ENCODE measurements at regions not wholly inside any gene's neighbourhood (a gene's known extent, or its start where the extent isn't known, plus 50 kb on each side); places are given as distances from the start of the nearest gene placed in this dataset.

GRCh38 chr12:105822131-105823105 lies 316.3 kb downstream of the NUAK1 start:
- no peak for DNase-seq

GRCh38 chr12:105823810-105824209 lies 314.9 kb downstream of the NUAK1 start:
- DNase-seq: no peak

- no peak for DNase-seq
Measured at GRCh38 chr12:105825141-105825540, 313.6 kb downstream of the NUAK1 start.

GRCh38 chr12:105831372-105831771 lies 307.4 kb downstream of the NUAK1 start:
- peak; percentile 15 for DNase-seq

GRCh38 chr12:105832021-105832420 lies 306.7 kb downstream of the NUAK1 start:
- no peak for DNase-seq

- DNase-seq: no peak
Measured at GRCh38 chr12:105832806-105833205, 305.9 kb downstream of the NUAK1 start.

GRCh38 chr12:105834496-105834895 lies 304.3 kb downstream of the NUAK1 start:
- DNase-seq: no peak

- DNase-seq: no peak
Measured at GRCh38 chr12:105835580-105836241, 303.0 kb downstream of the NUAK1 start.

GRCh38 chr12:105836242-105836622 lies 302.5 kb downstream of the NUAK1 start:
- DNase-seq: no peak

GRCh38 chr12:105839629-105840127 lies 299.1 kb downstream of the NUAK1 start:
- no peak for DNase-seq

- no peak for DNase-seq
Measured at GRCh38 chr12:105840384-105840783, 298.4 kb downstream of the NUAK1 start.

GRCh38 chr12:105841840-105842239 lies 296.9 kb downstream of the NUAK1 start:
- DNase-seq: no peak

GRCh38 chr12:105843561-105843960 lies 295.2 kb downstream of the NUAK1 start:
- DNase-seq: no peak

- no peak for DNase-seq
Measured at GRCh38 chr12:105843986-105844760, 294.6 kb downstream of the NUAK1 start.

- no peak for DNase-seq
Measured at GRCh38 chr12:105846331-105846730, 292.4 kb downstream of the NUAK1 start.

GRCh38 chr12:105847068-105847467 lies 291.7 kb downstream of the NUAK1 start:
- no peak for DNase-seq

- DNase-seq: no peak
Measured at GRCh38 chr12:105848286-105848685, 290.5 kb downstream of the NUAK1 start.

- DNase-seq: no peak
Measured at GRCh38 chr12:105850103-105850968, 288.4 kb downstream of the NUAK1 start.

GRCh38 chr12:105852496-105852895 lies 286.3 kb downstream of the NUAK1 start:
- DNase-seq: no peak

- no peak for DNase-seq
Measured at GRCh38 chr12:105852951-105853350, 285.8 kb downstream of the NUAK1 start.

- no peak for DNase-seq
Measured at GRCh38 chr12:105854071-105854470, 284.7 kb downstream of the NUAK1 start.

All from NCI-H2107 (cell line).